ENCODE measurements at regions not wholly inside any gene's neighbourhood (a gene's known extent, or its start where the extent isn't known, plus 50 kb on each side); places are given as distances from the start of the nearest gene placed in this dataset.

GRCh38 chr2:106960683-106961161, 74.8 kb upstream of the ST6GAL2 start:
- TF ChIP-seq CTCF (IDR thresholded peaks at IDR 0.05; ENCODE audit: borderline replicate concordance, extremely low read depth, low read length, poor library complexity, severe bottlenecking), result no peak
- TF ChIP-seq EZH2 (IDR thresholded peaks at IDR 0.05; ENCODE audit: borderline replicate concordance, low read depth, low read length, severe bottlenecking), result no peak
